ENCODE measurements at regions not wholly inside any gene's neighbourhood (a gene's known extent, or its start where the extent isn't known, plus 50 kb on each side); places are given as distances from the start of the nearest gene placed in this dataset.

DNA sequence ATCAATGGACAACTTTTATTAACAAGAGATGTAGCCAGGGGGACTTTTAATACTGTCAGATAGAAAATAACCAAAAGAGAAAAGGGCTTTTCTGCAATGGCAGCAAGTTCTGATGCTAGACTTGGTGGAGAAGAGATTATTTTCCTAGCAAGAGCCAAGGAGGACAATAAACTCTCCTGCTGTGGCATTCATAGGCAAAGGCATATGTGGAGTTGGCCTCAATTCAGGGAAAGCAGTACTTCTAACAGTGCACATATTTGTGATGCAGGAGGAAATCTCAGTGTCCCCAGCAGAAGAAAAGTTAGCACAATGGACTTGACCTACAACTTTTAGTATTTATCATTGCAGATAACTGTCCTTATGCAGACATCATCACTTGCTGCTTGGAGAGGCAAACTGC is 75.1 kb upstream of the GRIK1 start:
- H3K9ac ChIP-seq (ENCODE audit: insufficient read depth in 1 of 2, low read length in 2 of 2), result no peak overlapping the region
- TF ChIP-seq, protein P1, sequence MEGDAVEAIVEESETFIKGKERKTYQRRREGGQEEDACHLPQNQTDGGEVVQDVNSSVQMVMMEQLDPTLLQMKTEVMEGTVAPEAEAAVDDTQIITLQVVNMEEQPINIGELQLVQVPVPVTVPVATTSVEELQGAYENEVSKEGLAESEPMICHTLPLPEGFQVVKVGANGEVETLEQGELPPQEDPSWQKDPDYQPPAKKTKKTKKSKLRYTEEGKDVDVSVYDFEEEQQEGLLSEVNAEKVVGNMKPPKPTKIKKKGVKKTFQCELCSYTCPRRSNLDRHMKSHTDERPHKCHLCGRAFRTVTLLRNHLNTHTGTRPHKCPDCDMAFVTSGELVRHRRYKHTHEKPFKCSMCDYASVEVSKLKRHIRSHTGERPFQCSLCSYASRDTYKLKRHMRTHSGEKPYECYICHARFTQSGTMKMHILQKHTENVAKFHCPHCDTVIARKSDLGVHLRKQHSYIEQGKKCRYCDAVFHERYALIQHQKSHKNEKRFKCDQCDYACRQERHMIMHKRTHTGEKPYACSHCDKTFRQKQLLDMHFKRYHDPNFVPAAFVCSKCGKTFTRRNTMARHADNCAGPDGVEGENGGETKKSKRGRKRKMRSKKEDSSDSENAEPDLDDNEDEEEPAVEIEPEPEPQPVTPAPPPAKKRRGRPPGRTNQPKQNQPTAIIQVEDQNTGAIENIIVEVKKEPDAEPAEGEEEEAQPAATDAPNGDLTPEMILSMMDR (IDR thresholded peaks at IDR 0.05; ENCODE audit: control extremely low read depth, extremely low read depth), result no peak
- H3K4me3 ChIP-seq, result no peak overlapping the region
- H3K27ac ChIP-seq (ENCODE audit: low read depth in 1 of 2, low read length in 1 of 2), result no peak overlapping the region
- ATAC-seq (ENCODE audit: insufficient read depth, low FRiP score), result no peak
- no peaks in the 10 kb centered on the region for H3K4me1 ChIP-seq (ENCODE audit: control insufficient read depth in 5 of 5, insufficient read depth in 5 of 5, low read length in 5 of 5)
- no peaks in the 10 kb centered on the region for H3K9me3 ChIP-seq (ENCODE audit: control insufficient read depth in 4 of 4, insufficient read depth in 3 of 4, low read length in 3 of 4)
- H3K36me3 ChIP-seq (ENCODE audit: control insufficient read depth in 4 of 4, insufficient read depth in 4 of 4, low read length in 4 of 4), result no peaks in the 10 kb centered on the region
- no peaks in the 10 kb centered on the region for H3K27me3 ChIP-seq (ENCODE audit: control insufficient read depth in 3 of 3, insufficient read depth in 3 of 3, low read length in 2 of 3)
- DNase-seq, result no peak

DNA sequence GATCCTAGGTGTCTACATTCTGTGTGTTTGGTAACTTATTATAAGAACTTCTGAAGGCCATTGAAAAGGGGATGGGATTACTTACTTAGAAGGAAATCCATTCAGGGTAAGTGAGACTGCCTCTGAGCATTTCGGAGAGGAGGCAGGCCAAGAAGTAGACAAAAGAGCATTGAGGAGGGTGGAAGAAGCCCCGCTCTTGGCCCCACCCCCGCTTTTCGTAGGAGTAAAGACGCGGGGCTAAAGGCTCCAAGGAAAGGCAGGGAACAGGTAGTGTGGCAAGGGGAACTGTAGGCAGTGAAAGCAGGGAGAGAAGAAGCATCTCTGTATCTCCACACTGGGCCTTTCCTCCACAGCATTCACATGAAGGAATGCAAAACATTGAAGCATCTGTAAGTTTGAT is 51.8 kb upstream of the GRIK1 start:
- Histone ChIP-seq H3K4me3 (no peak overlapping the region), H3K9me3 (ENCODE audit: control insufficient read depth in 4 of 4, insufficient read depth in 3 of 4, low read length in 3 of 4) (no peaks in the 10 kb centered on the region), H3K4me1 (ENCODE audit: control insufficient read depth in 5 of 5, insufficient read depth in 5 of 5, low read length in 5 of 5) (no peaks in the 10 kb centered on the region), H3K36me3 (ENCODE audit: control insufficient read depth in 4 of 4, insufficient read depth in 4 of 4, low read length in 4 of 4) (no peaks in the 10 kb centered on the region), H3K9ac (ENCODE audit: insufficient read depth in 1 of 2, low read length in 2 of 2) (no peak overlapping the region), H3K27me3 (ENCODE audit: control insufficient read depth in 3 of 3, insufficient read depth in 3 of 3, low read length in 2 of 3) (no peaks in the 10 kb centered on the region), H3K27ac (ENCODE audit: low read depth in 1 of 2, low read length in 1 of 2) (no peak overlapping the region)
- ATAC-seq (ENCODE audit: insufficient read depth, low FRiP score) (no peak), DNase-seq (no peak)
- 59 to 68% methylated on average over 6 of the region's 6 CpGs for WGBS, 2 donors
- TF ChIP-seq, protein P1 (IDR thresholded peaks at IDR 0.05; ENCODE audit: control extremely low read depth, extremely low read depth), result no peak

DNA sequence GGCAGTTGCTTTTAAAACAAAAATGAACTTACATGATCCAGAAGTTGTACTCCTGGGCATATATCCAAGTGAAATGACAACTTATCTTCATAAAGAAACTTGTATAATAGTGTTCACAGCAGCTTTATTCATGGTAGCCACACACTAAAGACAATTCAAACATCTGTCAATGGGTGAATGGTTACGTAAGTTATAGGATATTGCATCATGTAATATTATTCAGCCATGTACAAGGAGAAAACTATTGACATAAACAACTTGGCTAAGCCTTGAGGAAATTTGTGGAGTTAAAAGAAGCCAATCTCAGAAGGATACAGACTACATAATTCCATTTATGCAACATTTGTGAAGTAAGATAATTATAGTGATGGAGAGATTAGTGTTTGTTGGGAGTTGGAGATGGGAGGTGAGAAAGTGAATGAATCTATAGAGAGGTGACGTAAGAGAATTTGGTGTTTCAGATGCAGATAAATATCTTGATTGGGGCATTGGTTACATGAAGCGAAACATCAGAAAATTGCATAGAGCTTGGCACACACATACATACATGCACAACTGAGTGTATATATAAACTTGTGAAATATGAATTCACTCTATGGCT is 49.9 kb upstream of the GRIK1 start:
- DNase-seq, result no peak
- ATAC-seq (ENCODE audit: insufficient read depth, low FRiP score), result no peak
- 82% methylated on average over 3 of the region's 3 CpGs for WGBS, 2 donors

More for the DNA sequence above, 49.9 kb upstream of the GRIK1 start:
- Histone ChIP-seq H3K4me3 (no peak overlapping the region), H3K27ac (ENCODE audit: low read depth in 1 of 2, low read length in 1 of 2) (no peak overlapping the region), H3K36me3 (ENCODE audit: control insufficient read depth in 4 of 4, insufficient read depth in 4 of 4, low read length in 4 of 4) (no peaks in the 10 kb centered on the region), H3K9ac (ENCODE audit: insufficient read depth in 1 of 2, low read length in 2 of 2) (no peak overlapping the region), H3K4me1 (ENCODE audit: control insufficient read depth in 5 of 5, insufficient read depth in 5 of 5, low read length in 5 of 5) (no peaks in the 10 kb centered on the region), H3K9me3 (ENCODE audit: control insufficient read depth in 4 of 4, insufficient read depth in 3 of 4, low read length in 3 of 4) (peaks cover 0 to 5% (median 2%) of the 10 kb centered on the region in 4 donors), H3K27me3 (ENCODE audit: control insufficient read depth in 3 of 3, insufficient read depth in 3 of 3, low read length in 2 of 3) (no peaks in the 10 kb centered on the region)
- TF ChIP-seq, protein P1 (IDR thresholded peaks at IDR 0.05; ENCODE audit: control extremely low read depth, extremely low read depth), result no peak
